ENCODE measurements at regions not wholly inside any gene's neighbourhood (a gene's known extent, or its start where the extent isn't known, plus 50 kb on each side); places are given as distances from the start of the nearest gene placed in this dataset.
"Not testable (repeated sequence)": the region's sequence is repeated elsewhere in the genome, so short reads cannot be mapped to it uniquely, and the experiment has no call there.

DNA sequence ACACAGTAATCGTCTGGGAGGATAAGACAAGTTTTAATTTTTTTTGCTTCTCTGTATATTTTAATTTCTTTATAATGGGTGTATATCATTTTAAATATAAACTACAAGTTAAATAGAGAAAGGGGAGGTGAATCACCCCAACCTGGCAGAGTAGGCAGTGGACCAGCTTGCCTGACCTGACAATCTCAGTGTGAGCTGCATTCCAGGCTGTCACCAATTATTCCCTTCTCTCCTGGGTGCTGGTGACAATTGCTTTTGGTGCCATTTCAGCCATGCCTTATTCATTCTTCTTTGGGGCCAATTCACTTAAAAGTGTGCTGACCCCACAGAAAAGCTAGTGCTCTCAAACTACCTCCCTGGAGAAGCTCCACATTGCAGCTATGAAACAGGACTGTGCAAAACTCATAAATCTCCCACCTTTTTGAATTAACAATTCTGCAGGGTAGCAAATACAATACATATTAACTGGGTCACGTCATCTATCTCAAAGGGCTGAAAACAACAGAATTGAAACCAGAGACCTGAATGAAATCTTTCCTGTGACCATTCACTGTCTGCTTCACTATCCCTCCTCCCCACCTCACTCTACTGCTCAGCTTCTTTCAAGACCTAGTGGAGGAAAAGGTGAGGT lies 359.0 kb downstream of the HS3ST1 start:
- DNase-seq (ENCODE audit: low read depth in 4 of 4, low spot score in 3 of 4) = no peak

DNA sequence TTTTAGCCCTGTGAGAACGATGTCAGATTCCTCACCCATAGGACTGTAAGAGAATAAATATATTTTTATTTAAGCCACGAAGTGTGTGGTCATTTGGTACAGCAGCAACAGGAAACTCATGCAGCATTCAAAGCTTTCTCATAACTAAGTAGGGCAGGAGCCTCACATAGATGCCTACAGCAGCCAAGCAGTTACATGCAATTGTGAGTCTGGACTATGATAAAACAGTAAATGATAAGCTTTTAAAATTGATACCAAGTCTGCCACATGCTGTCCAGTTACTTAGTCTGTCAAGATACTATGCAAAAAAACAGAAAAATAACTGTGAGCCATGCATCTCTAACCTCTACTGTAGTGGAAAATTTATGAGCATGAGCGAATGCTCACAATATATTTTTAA lies 359.6 kb downstream of the HS3ST1 start:
- no peak for DNase-seq (ENCODE audit: low read depth in 4 of 4, low spot score in 3 of 4)

- not testable (repeated sequence) for DNase-seq (ENCODE audit: low read depth in 4 of 4, low spot score in 3 of 4)
These were observed 362.1 kb downstream of the HS3ST1 start for GRCh38 chr4:11066584-11066983.

DNA sequence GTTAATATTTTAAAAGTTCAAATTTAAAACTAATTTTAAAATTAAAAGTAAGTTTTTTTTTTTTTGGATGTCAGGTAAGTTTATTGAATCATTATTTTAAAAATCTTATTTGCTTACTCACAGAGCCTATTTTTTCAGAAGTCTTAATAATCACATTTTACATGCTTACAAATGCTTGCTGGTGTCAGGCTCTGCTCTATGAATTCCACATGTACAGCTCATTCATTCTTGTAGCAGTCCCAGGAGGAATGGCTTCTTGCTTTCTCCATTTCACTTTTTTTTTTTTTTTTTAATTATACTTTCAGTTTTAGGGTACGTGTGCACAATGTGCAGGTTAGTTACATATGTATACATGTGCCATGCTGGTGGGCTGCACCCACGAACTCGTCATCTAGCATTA lies 368.1 kb downstream of the HS3ST1 start:
- DNase-seq (ENCODE audit: low read depth in 4 of 4, low spot score in 3 of 4) = not testable (repeated sequence)

DNA sequence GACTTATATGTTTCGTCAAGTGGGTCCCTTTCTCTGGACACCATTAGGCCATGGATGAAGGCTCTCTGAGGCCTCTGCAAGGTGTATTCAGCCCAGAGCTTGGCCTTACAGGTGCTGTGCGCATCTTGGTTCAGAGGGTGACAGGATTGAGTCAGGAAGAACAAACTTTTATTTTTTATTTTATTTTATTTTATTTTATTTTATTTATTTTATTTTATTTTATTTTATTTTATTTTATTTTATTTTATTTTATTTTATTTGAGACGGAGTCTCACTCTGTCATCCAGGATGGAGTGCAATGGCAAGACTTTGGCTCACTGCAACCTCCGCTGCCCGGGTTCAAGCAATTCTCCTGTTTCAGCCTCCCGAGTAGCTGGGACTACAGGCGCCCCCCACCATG lies 370.4 kb upstream of the CLNK start:
- not testable (repeated sequence) for DNase-seq (ENCODE audit: low read depth in 4 of 4, low spot score in 3 of 4)

DNA sequence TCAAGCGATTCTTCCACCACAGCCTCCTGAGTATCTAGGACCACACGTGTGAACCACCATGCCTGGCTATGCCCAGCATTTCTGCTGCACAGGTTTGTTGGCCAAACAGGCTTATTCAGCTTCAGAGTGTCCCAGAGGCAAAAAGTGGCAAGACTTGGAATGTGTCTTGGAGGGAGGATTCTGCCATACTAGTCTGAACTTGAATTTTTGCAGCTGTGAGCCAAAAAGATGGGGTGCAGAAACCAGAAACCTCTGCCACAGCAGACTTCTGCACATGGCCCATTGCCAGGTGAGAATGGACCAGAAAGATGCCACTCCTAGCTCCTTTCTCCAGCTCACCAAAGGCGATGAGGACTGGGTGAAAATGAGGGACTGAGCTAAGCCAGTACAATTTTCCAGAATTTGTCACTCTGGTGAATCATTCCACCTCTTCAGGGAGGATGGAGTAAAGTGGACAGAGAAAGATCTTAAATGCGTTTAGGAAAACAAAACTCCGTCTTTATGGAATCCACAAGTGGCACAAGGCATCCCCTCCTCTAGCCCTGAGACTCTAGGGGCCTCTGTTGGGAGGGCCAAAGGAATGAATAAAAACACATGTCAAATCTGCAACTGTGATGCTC lies 369.1 kb upstream of the CLNK start:
- DNase-seq (ENCODE audit: low read depth in 4 of 4, low spot score in 3 of 4) = no peak

DNA sequence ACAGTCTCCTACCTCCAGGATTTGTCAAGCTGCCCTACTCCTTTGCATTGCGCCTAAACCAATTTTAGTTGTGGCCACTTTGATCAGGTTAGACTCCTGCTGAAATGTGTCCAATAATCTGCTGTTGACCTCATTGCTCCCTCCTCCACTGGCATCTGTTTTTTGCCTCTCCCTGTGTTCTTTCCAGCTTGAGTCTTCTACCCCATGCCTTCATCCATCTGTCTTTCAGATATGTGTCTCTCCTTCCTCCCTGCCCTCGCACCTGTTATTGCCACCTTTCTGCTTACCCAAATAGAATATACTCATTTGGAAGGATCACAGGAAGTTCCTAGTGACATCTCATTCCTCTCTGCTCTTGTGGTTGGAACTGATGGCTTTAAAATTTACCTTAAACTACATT lies 366.6 kb upstream of the CLNK start:
- no peak for DNase-seq (ENCODE audit: low read depth in 4 of 4, low spot score in 3 of 4)

GRCh38 chr4:11050766-11051165 lies 366.2 kb upstream of the CLNK start:
- no peak for DNase-seq (ENCODE audit: low read depth in 4 of 4, low spot score in 3 of 4)

DNA sequence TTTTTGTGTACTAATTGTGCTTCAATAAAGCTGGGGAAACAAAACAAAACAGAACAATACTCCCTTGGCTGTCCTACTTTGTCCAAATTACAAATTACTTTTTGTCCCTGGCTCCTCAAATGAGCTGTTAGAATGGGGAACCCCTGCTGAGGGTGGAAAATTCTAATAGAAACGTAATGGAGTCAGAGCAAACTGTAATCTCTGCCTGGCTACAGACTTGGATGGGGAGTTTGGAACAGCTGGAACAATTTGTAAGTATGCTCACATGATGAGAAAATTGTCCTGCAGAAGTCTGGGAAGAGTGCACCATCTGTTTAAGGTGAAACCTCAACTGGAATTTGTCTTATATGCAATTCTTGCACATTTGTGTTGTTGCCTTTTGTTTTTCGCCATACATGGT lies 364.4 kb upstream of the CLNK start:
- no peak for DNase-seq (ENCODE audit: low read depth in 4 of 4, low spot score in 3 of 4)

- DNase-seq (ENCODE audit: low read depth in 4 of 4, low spot score in 3 of 4) = no peak
These were observed 358.2 kb upstream of the CLNK start for GRCh38 chr4:11042760-11043159.

DNA sequence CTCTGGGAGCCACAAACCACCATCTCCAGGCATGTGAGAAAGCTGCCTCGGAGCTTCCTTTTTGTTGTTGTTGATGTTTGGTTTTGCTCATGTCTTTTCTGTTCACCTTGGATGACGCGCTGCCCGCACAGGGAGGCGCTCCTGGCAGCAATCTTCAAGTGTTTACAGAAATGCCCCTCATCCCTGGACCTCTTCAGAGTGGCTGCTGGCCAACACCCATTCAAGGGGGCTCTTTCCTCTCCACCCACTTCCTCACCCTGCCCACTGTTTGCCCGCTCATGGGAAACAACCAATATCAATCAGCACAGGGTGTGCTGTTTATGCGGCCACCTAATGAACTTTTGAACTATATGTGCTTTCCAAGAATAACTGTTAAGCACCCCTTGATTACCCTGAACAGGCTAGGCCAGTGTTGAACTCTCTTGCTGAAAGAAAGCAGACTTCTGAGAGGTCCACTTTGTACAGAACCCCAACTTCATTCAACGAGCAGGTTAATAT lies 355.1 kb upstream of the CLNK start:
- no peak for DNase-seq (ENCODE audit: low read depth in 4 of 4, low spot score in 3 of 4)

DNA sequence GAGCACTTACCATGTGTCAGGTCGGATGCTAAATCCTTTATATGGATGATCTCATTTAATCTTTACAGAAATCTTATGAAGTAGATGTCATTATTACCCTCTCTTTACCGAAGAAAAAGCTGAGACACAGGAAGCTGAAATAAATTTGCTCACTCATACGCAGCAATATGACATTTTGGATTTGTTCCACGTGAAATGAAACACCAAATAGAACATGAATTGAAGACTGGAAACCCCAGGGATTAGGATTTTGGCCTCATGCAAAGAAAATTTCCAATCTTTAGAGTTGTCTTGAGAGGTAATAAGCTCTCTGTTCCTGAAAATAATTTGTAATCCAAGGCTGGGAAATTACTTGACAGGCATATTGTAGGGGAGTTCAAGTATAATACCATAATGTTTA lies 354.4 kb upstream of the CLNK start:
- DNase-seq (ENCODE audit: low read depth in 4 of 4, low spot score in 3 of 4) = no peak

DNA sequence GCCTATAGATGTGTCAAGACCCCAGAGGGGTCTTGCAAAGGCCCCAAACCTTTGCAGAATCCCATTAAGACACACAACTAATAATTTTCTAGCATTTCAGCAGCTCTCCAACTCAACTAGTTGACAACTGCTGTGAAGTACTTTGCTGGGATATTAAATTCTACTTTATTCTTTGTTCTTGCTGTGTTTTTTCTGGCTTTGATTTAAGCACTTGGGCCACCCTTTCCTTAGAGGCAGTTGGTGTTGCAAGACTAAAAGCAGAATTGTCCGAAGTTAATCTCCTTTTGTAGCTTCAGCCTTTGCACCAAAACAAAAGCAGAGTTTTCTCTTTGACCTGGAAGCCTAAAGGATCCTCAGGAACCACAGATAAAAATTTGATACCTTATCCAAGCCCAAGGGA lies 353.1 kb upstream of the CLNK start:
- DNase-seq (ENCODE audit: low read depth in 4 of 4, low spot score in 3 of 4) = no peak

DNA sequence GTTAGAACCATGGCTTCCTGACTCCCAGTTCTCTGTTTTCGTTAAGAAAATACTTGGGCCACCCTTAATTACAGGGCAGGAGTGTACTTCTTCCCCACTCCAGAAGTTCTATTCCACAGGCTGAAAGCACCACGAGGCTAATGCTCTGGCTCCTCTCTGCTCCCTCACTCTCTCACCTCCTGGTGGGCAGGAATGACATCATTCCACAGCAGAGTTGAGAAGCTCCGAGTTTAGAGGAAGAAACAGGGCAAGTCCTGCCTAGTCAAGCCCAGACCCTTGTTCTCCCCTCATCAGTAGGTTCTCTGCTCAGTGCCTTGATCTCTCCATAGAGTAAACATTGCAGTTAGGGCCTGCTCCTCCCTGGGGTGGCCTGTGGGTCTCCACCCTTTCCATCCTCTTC lies 343.8 kb upstream of the CLNK start:
- no peak for DNase-seq (ENCODE audit: low read depth in 4 of 4, low spot score in 3 of 4)

- DNase-seq (ENCODE audit: low read depth in 4 of 4, low spot score in 3 of 4) = peak; percentile 16 to 20 (median 18)
These were observed 336.8 kb upstream of the CLNK start for GRCh38 chr4:11021333-11021732.

GRCh38 chr4:11019451-11020240 lies 335.1 kb upstream of the CLNK start:
- no peak for DNase-seq (ENCODE audit: low read depth in 4 of 4, low spot score in 3 of 4)

GRCh38 chr4:11014199-11014598 lies 329.6 kb upstream of the CLNK start:
- DNase-seq (ENCODE audit: low read depth in 4 of 4, low spot score in 3 of 4) = no peak

DNA sequence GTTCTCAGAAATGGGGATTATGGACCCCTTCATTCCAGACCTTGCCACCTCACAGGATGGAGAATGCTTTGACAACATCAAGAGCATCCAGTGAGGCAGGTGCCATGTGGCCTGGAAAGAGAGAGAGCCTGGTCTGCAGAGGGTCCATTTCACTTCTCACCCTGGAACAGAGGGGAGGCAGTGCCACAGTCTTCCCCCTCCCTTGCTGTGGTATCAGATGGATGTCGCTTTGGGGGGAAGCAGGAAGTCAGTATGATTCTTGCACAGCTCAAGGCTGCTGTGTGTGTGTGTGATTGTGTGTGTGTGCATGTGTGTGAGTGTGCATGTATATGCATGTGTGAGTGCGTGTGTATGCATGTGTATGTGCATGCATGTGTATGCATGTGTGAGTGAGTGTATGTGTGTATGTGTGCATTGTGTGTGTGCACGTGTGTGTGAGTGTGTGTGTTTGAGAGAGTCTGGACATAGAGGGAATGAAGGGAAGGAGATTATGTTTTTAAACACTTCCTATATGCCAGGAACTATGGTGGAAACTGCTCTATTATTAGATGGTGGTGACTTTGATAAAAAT lies 328.6 kb upstream of the CLNK start:
- DNase-seq (ENCODE audit: low read depth in 4 of 4, low spot score in 3 of 4) = no peak

DNA sequence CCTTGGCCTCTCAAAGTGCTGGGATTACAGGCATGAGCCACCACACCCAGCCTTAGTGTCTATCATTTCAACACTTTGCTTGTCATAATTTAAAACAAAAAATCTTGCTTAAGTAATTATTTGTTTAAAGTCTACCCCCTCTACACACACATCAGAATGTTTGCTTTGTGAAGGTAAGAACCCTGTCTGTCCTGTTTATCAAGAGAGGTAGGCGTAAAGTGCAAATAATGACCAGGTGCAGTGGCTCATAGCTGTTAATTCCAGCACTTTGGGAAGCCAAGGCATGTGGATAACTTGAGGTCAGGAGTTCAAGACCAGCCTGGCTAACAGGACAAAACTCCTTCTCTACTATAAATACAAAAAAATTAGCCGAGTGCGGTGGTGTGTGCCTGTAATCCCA lies 326.7 kb upstream of the CLNK start:
- DNase-seq (ENCODE audit: low read depth in 4 of 4, low spot score in 3 of 4) = no peak

- DNase-seq (ENCODE audit: low read depth in 4 of 4, low spot score in 3 of 4) = no peak
These were observed 326.1 kb upstream of the CLNK start for GRCh38 chr4:11010624-11011023.

GRCh38 chr4:11009281-11009680 lies 324.7 kb upstream of the CLNK start:
- no peak for DNase-seq (ENCODE audit: low read depth in 4 of 4, low spot score in 3 of 4)

DNA sequence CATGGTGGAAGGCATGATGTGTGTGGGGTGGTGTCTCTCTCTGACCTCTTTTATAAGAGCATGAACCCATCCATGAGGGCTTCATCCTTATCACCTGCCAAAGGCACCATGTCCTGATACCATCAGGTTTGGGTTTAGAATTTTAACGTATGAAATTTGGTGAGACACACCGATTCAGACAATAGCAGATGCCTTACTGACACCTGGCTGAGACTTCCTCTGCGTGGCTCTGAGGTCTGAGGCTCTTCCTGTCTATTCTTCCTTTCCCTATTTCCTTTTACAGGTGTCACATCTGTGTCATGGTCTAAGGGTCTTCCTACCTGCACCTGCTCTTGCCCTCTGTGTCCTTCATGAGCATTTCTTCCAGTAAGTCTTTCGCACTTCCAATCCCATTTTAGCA lies 320.7 kb upstream of the CLNK start:
- DNase-seq (ENCODE audit: low read depth in 4 of 4, low spot score in 3 of 4) = no peak
